Osteoblast (primary cell): ENCODE measurements at regions not wholly inside any gene's neighbourhood (a gene's known extent, or its start where the extent isn't known, plus 50 kb on each side); places are given as distances from the start of the nearest gene placed in this dataset.
A peak's percentile ranks its signal among the peaks of the same experiment; 100 is the strongest.

Source experiments
- DNase-seq: peaks from one replicate; pipeline ENCODE4 v3.0.0; 2011; ENCODE audit warnings: low spot score, mixed read lengths; ENCODE audit not compliant: insufficient read length; ENCODE audit errors: missing footprints
- H2AFZ ChIP-seq: 2 replicates; pipeline ENCODE4 v1.6.0; 2011; ENCODE audit warnings: mild to moderate bottlenecking, low read length
- H3K27ac ChIP-seq: 2 replicates; pipeline ENCODE4 v1.5.1; 2011; ENCODE audit warnings: mild to moderate bottlenecking, low read depth, low read length, moderate library complexity
- H3K27me3 ChIP-seq: 2 replicates; pipeline ENCODE4 v1.6.0; 2012; ENCODE audit warnings: mild to moderate bottlenecking, control low read depth, inconsistent platforms, low read length, moderate library complexity; ENCODE audit not compliant: insufficient read depth
- H3K36me3 ChIP-seq: 2 replicates; pipeline ENCODE4 v1.5.1; 2011; ENCODE audit warnings: mild to moderate bottlenecking, low read length, control low read depth, moderate library complexity; ENCODE audit not compliant: insufficient read depth
- H3K4me1 ChIP-seq: 2 replicates; pipeline ENCODE4 v1.5.1; 2011; ENCODE audit warnings: mild to moderate bottlenecking, low read length, control low read depth, moderate library complexity; ENCODE audit not compliant: insufficient read depth
- H3K4me2 ChIP-seq: 2 replicates; pipeline ENCODE4 v1.6.0; 2011; ENCODE audit warnings: mild to moderate bottlenecking, low read length; ENCODE audit not compliant: insufficient read depth
- H3K4me3 ChIP-seq: fragments of 200-600 bp; sonication (generic); 3 replicates; pipeline ENCODE4 v1.5.1; 2012; ENCODE audit warnings: mild to moderate bottlenecking, low read length, inconsistent platforms; ENCODE audit not compliant: insufficient read depth
- H3K79me2 ChIP-seq: 2 replicates; pipeline ENCODE4 v1.6.0; 2012; ENCODE audit warnings: mild to moderate bottlenecking, low read length, control low read depth, inconsistent platforms; ENCODE audit not compliant: insufficient read depth
- H3K9me3 ChIP-seq: 2 replicates; pipeline ENCODE4 v1.5.1; 2011; ENCODE audit warnings: low read depth, low read length, control low read depth
- H4K20me1 ChIP-seq: 2 replicates; pipeline ENCODE4 v1.6.0; 2012; ENCODE audit warnings: mild to moderate bottlenecking, low read length, control low read depth; ENCODE audit not compliant: insufficient read depth
- TF ChIP-seq, protein P1 (sequence below): IDR thresholded peaks from 2 replicates; pipeline ENCODE4 v1.5.1; 2011; ENCODE audit warnings: mild to moderate bottlenecking, low read depth, low read length, moderate library complexity; ENCODE audit errors: extremely low read depth

DNA sequence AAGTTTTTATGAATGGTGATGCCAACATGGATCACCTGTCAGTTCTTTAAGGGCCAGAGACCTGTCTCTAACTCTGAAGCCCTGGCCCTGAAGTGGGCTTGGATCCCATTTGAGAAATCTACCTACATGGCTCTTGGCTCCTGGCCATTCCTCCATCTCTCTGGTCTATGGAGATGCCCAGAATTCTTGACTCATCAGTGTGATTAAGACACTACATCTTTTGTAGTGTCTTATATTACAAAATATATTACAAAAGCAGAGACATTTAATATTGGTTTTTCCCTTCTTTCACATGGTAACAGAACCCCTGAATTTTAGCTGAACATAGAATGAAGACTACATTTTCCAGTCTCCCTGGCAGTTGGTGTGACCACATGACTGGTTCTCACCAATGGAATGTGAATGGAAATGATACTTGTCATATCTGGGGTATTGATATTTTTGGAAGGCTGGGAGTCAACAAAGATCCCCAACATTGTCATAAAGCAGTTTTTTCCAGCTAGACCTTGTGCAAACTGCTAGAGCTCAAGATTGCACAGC, 198.3 kb downstream of the SREK1 start:
- TF ChIP-seq, protein P1, sequence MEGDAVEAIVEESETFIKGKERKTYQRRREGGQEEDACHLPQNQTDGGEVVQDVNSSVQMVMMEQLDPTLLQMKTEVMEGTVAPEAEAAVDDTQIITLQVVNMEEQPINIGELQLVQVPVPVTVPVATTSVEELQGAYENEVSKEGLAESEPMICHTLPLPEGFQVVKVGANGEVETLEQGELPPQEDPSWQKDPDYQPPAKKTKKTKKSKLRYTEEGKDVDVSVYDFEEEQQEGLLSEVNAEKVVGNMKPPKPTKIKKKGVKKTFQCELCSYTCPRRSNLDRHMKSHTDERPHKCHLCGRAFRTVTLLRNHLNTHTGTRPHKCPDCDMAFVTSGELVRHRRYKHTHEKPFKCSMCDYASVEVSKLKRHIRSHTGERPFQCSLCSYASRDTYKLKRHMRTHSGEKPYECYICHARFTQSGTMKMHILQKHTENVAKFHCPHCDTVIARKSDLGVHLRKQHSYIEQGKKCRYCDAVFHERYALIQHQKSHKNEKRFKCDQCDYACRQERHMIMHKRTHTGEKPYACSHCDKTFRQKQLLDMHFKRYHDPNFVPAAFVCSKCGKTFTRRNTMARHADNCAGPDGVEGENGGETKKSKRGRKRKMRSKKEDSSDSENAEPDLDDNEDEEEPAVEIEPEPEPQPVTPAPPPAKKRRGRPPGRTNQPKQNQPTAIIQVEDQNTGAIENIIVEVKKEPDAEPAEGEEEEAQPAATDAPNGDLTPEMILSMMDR: no peak
- H2AFZ ChIP-seq: no peak overlapping the region
- DNase-seq: peak; percentile 63

DNA sequence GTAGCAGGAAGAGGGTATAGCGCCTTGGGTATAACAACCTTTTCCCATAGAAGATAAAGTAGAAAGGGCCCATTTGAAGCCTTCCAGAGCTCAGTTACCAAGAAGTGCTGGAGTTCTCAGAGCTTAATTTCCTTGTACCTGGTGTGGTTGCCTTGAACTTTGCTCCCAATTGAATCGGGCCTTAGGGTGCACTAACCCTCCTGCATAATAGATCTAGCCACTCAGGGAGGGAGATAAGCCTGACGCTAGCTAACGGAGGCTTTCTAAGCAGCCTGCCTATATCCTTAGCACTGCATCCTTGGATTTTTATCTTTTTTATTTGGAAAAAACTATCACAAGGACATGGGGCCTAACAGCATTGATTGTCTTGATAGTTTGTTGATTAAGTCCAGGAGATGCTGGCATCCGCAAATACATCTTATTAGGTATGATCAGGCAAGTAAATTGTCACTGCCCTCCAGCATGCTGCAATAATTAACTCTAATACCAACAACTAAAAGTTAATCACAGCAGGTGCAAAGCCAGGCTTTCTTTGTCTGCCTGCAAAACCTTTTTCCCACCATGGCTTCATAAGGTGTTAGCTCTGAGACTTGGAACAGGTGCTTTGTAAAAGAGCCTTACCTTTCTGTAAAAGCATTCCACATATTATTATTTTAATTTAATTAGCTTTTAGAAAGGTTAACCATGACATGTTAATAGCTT, 199.4 kb downstream of the SREK1 start:
- no peak overlapping the region for H3K4me3 ChIP-seq
- H3K4me2 ChIP-seq: no peak overlapping the region
- no peak overlapping the region for H2AFZ ChIP-seq

More for the DNA sequence above, 198.3 kb downstream of the SREK1 start:
- no peaks in the 10 kb centered on the region for H4K20me1 ChIP-seq
- H3K27ac ChIP-seq: no peak overlapping the region
- no peaks in the 10 kb centered on the region for H3K79me2 ChIP-seq
- H3K4me1 ChIP-seq: no peaks in the 10 kb centered on the region
- no peaks in the 10 kb centered on the region for H3K36me3 ChIP-seq
- H3K9me3 ChIP-seq: no peaks in the 10 kb centered on the region
- H3K27me3 ChIP-seq: peaks cover 8% of the 10 kb centered on the region
- H3K4me2 ChIP-seq: no peak overlapping the region
- no peak overlapping the region for H3K4me3 ChIP-seq

DNA sequence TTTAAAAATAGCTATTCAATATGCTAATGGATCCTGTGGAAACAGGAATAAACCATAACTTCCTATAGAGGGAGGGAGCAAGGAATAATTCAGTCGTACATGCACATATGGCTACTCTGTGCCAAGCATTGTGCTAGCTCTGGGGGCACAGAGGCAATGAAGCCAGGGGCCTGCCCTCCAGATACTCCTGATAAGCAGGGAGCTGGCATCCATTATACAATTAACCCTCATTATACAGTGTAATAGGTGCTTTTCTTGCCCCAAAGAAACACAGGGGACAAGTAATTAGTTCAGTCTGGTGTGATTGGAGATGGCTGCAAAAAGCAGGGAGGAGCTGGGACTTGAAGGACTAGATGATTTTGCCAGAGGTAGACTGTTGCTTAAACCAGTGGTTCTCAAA, 200.4 kb downstream of the SREK1 start:
- Histone ChIP-seq H3K4me3 (no peak overlapping the region), H3K36me3 (no peaks in the 10 kb centered on the region), H2AFZ (no peak overlapping the region), H3K27me3 (peaks cover 12% of the 10 kb centered on the region), H3K79me2 (no peaks in the 10 kb centered on the region), H3K9me3 (no peaks in the 10 kb centered on the region), H3K4me2 (no peak overlapping the region), H3K4me1 (no peaks in the 10 kb centered on the region), H3K27ac (no peak overlapping the region), H4K20me1 (no peaks in the 10 kb centered on the region)
- DNase-seq: no peak
- TF ChIP-seq, protein P1: no peak

More for the DNA sequence above, 199.4 kb downstream of the SREK1 start:
- Histone ChIP-seq H3K27ac (no peak overlapping the region), H4K20me1 (no peaks in the 10 kb centered on the region), H3K27me3 (peaks cover 8% of the 10 kb centered on the region), H3K79me2 (no peaks in the 10 kb centered on the region), H3K36me3 (no peaks in the 10 kb centered on the region), H3K9me3 (no peaks in the 10 kb centered on the region), H3K4me1 (no peaks in the 10 kb centered on the region)
- DNase-seq: no peak
- TF ChIP-seq, protein P1: no peak

DNA sequence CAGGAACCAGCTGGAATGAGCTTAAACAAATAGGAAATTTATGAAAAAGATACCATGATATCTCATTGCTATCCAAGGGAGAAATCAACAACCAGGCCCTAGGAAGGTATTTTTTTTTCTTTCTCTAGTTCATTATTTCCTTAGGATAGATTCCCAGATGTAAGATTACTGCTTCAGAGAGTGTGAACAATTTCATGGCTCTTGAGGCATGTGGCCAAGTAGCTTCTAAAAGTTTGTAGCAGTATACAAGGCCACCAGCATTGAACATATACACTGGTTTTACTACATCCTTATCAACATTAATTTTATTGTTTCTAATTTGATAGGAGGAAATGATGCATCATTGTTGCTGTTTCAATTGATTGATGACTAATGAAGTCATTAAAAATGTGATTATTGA, 201.2 kb downstream of the SREK1 start:
- H2AFZ ChIP-seq: no peak overlapping the region
- no peaks in the 10 kb centered on the region for H3K36me3 ChIP-seq
- H4K20me1 ChIP-seq: no peaks in the 10 kb centered on the region
- H3K4me1 ChIP-seq: no peaks in the 10 kb centered on the region
- peaks cover 15% of the 10 kb centered on the region for H3K27me3 ChIP-seq
- H3K4me2 ChIP-seq: no peak overlapping the region
- H3K27ac ChIP-seq: no peak overlapping the region
- H3K9me3 ChIP-seq: no peaks in the 10 kb centered on the region
- no peak overlapping the region for H3K4me3 ChIP-seq
- DNase-seq: no peak
- TF ChIP-seq, protein P1: no peak
- H3K79me2 ChIP-seq: no peaks in the 10 kb centered on the region
